Psoas muscle (tissue), 7 donors: ENCODE measurements at regions not wholly inside any gene's neighbourhood (a gene's known extent, or its start where the extent isn't known, plus 50 kb on each side); places are given as distances from the start of the nearest gene placed in this dataset.

Experiments
- ATAC-seq, 4 donors: fragments of 200-7000 bp; cut with Tn5 transposase; one replicate each; pipeline ENCODE4 v1.9.1; 2020; ENCODE audit warnings: moderate library complexity in 3 of 4, mild to moderate bottlenecking in 2 of 4
- DNase-seq, 2 donors: peaks; one replicate each; pipeline ENCODE4 v3.0.0-alpha.2; 2020
- H3K27ac ChIP-seq: fragments of 200-600 bp; one replicate; pipeline ENCODE4 v1.8.0; 2022
- H3K27me3 ChIP-seq, 3 donors: fragments of 200-600 bp in 1 of 3; one replicate each; pipeline versions ENCODE4 v1.6.1 to v1.8.0; 2013 to 2022; ENCODE audit warnings: low read length in 2 of 3, mild to moderate bottlenecking in 2 of 3, moderate library complexity in 1 of 3; ENCODE audit not compliant: insufficient read depth in 3 of 3
- H3K36me3 ChIP-seq, 2 donors: fragments of 200-600 bp in 1 of 2; one replicate each; pipeline versions ENCODE4 v1.6.1 to v1.8.0; 2013 to 2022; ENCODE audit warnings: low read depth in 1 of 2, mild to moderate bottlenecking in 1 of 2, moderate library complexity in 1 of 2; ENCODE audit not compliant: insufficient read depth in 1 of 2
- H3K4me1 ChIP-seq: fragments of 200-600 bp; one replicate; pipeline ENCODE4 v1.8.0; 2022
- H3K4me3 ChIP-seq: fragments of 200-600 bp; one replicate; pipeline ENCODE4 v1.8.0; 2022; ENCODE audit warnings: mild to moderate bottlenecking
- H3K9me3 ChIP-seq: fragments of 200-600 bp; one replicate; pipeline ENCODE4 v1.8.0; 2022
- WGBS, 3 donors: extraction: QIAGEN DNeasy Blood & Tissue Kit; methylation state at CpG; one replicate each; pipeline versions ENCODE4 v1.1.6 to v1.1.7; 2013; 5-methylcytosine and 5-hydroxymethylcytosine counted together
- intact Hi-C, 2 donors: fragments of 100-400 bp; cut with DNase I; formaldehyde crosslinking; loops; one replicate each; pipeline versions ENCODE4 v1.11.0 to v1.14.2; 2022
- TF ChIP-seq, protein P1 (sequence below): fragments of 200-600 bp; IDR thresholded peaks from one replicate; pipeline ENCODE4 v1.8.0; 2022; ENCODE audit warnings: antibody characterized with exemption
- donor health status: healthy with polysubstance abuse.
- donor health status: DM: no; HTN: no; CAD: no; lungs with moderate emphysema.
- donor health status: Bipolar disorder and iron deficiency.
- donor health status: healthy.
- donor health status: DM: yes; HTN: yes; CAD: no.
- donor health status: DM: no; HTN: no; CAD: no.
- donor health status: DM: yes; HTN: yes; CAD: no.

DNA sequence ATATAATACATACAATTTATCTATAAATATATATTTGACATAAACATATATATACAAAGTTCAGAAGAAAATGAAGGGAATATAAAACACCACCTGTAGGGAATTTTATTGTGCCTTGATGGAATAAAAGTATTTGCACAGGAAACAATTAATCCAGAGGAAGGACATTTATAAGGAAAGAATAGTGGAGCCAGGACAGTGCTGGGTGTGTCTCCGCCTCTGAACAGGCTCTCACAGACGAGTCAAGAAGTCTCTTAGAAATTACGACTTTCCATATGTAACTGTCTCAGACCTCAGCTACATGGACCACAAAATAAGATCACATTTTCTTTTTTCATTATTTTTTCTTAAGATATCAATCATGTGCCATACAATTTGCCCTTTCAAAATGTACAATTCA, 93.9 kb downstream of the TMEM114 start:
- DNase-seq = no peak
- intact Hi-C loops = no loop called here

DNA sequence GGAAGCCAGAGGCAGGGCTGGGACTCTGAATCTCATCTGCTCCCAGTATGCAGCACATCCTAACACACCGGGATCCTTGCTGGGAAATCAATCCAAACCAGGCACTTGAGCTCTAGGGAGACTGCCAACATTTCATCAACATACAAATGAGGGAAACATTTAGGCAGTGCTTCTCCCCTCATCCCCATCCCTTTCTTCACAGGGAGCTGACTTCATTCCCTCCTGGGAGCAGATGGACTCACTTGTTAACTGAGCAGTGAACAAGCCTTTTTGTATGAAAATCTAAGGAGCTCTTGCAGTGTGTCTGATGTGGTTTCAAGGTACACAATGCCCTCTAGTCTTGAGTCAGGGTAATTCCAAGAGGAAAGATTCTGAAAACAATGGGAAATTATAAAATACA, 96.3 kb downstream of the TMEM114 start:
- TF ChIP-seq, protein P1, sequence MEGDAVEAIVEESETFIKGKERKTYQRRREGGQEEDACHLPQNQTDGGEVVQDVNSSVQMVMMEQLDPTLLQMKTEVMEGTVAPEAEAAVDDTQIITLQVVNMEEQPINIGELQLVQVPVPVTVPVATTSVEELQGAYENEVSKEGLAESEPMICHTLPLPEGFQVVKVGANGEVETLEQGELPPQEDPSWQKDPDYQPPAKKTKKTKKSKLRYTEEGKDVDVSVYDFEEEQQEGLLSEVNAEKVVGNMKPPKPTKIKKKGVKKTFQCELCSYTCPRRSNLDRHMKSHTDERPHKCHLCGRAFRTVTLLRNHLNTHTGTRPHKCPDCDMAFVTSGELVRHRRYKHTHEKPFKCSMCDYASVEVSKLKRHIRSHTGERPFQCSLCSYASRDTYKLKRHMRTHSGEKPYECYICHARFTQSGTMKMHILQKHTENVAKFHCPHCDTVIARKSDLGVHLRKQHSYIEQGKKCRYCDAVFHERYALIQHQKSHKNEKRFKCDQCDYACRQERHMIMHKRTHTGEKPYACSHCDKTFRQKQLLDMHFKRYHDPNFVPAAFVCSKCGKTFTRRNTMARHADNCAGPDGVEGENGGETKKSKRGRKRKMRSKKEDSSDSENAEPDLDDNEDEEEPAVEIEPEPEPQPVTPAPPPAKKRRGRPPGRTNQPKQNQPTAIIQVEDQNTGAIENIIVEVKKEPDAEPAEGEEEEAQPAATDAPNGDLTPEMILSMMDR = no peak
- no peak for ATAC-seq
- Histone ChIP-seq H3K27me3 (peaks cover 0 to 3% (median 0%) of the 10 kb centered on the region in 3 donors), H3K27ac (no peak overlapping the region), H3K4me1 (no peaks in the 10 kb centered on the region), H3K9me3 (no peaks in the 10 kb centered on the region), H3K36me3 (no peaks in the 10 kb centered on the region), H3K4me3 (no peak overlapping the region)
- WGBS, 3 donors = 17 to 23% (median 19%) methylated on average over 1 of the region's 1 CpG
- intact Hi-C loops = no loop called here
- no peak for DNase-seq

More for the DNA sequence above, 93.9 kb downstream of the TMEM114 start:
- H3K4me3 ChIP-seq = no peak overlapping the region
- H3K27ac ChIP-seq = no peak overlapping the region
- TF ChIP-seq, protein P1 = no peak
- 42 to 47% (median 42%) methylated on average over 3 of the region's 3 CpGs for WGBS, 3 donors
- ATAC-seq = no peak
- H3K36me3 ChIP-seq = no peaks in the 10 kb centered on the region
- no peaks in the 10 kb centered on the region for H3K9me3 ChIP-seq
- H3K4me1 ChIP-seq = no peaks in the 10 kb centered on the region
- H3K27me3 ChIP-seq = peaks cover 0 to 3% (median 0%) of the 10 kb centered on the region in 3 donors

DNA sequence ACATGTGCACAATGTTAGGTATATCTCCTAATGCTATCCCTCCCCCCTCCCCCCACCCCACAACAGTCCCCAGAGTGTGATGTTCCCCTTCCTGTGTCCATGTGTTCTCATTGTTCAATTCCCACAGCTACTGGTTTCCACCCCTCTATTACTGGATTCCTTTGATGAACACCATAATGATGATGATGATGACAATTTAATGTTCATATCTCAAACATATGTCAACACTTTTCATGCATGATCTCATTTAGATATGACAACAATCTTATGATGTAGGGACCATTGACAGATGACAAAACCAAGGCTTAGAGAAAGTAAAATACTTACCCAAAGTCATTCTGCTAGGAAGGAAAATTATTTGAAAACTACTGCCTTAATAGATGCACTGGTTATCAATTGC, 97.6 kb downstream of the TMEM114 start:
- no peaks in the 10 kb centered on the region for H3K4me1 ChIP-seq
- H3K36me3 ChIP-seq = no peaks in the 10 kb centered on the region
- TF ChIP-seq, protein P1 = no peak
- DNase-seq (no peak), ATAC-seq (no peak)
- no peaks in the 10 kb centered on the region for H3K9me3 ChIP-seq
- H3K27ac ChIP-seq = no peak overlapping the region
- intact Hi-C loops = no loop called here
- H3K27me3 ChIP-seq = peaks cover 0 to 3% (median 0%) of the 10 kb centered on the region in 3 donors
- no peak overlapping the region for H3K4me3 ChIP-seq

DNA sequence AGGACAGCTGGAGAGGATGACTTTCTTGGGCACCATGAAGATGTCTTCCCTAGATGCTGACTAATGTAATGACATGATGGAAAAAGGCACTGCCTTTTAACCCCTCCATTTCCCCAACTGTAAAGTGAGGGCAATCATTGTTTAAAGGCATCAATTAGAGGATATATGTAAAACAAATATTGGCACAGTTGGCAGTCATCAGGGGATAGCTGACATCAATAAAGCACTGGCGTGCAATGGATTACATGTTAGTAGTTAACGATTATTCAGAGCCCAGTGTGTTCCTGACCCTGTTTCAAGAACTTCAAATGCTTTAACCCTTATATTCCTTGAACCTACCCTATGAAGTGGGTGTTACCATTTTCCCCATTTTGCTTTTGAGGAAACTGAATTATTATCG, 100.7 kb downstream of the TMEM114 start:
- 43 to 56% (median 45%) methylated on average over 3 of the region's 3 CpGs for WGBS, 3 donors
- Histone ChIP-seq H3K4me1 (no peaks in the 10 kb centered on the region), H3K36me3 (no peaks in the 10 kb centered on the region), H3K4me3 (no peak overlapping the region), H3K9me3 (no peaks in the 10 kb centered on the region), H3K27me3 (peaks cover 0 to 3% (median 0%) of the 10 kb centered on the region in 3 donors), H3K27ac (no peak overlapping the region)
- ATAC-seq (no peak), DNase-seq (no peak)
- intact Hi-C loops = no loop called here
- TF ChIP-seq, protein P1 = no peak

DNA sequence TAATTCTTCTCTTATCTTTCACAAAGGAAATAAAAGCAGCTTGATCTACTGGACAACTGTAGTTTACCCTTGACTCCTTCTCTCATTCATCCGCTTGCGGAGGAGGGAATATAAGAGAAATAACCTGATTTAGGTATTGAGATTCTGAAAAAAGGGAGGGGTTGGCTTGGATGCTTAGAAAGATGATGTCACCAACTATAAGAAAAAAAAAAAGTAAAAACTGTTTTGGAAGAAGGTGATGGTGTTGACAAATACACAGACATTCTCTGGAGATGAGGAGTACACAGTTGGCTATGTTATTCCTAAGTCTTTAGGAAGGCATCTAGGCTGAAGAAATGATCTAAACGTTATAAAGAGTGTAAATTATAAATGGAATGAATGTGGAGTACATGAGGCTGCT, 103.3 kb downstream of the TMEM114 start:
- Histone ChIP-seq H3K9me3 (no peaks in the 10 kb centered on the region), H3K27me3 (peaks cover 0 to 1% (median 0%) of the 10 kb centered on the region in 3 donors), H3K4me1 (no peaks in the 10 kb centered on the region), H3K36me3 (no peaks in the 10 kb centered on the region), H3K4me3 (no peak overlapping the region), H3K27ac (no peak overlapping the region)
- intact Hi-C loops = no loop called here
- ATAC-seq (no peak), DNase-seq (no peak)
- 70 to 79% (median 76%) methylated on average over 3 of the region's 3 CpGs for WGBS, 3 donors
- TF ChIP-seq, protein P1 = no peak
